RWPE2 (cell line): ENCODE measurements at regions not wholly inside any gene's neighbourhood (a gene's known extent, or its start where the extent isn't known, plus 50 kb on each side); places are given as distances from the start of the nearest gene placed in this dataset.

Experiments
- ATAC-seq: fragments of 200-7000 bp; cut with Tn5 transposase; 3 replicates; pipeline ENCODE4 v1.9.1; 2021; ENCODE audit warnings: low read depth
- DNase-seq: peaks from one replicate; pipeline ENCODE4 v3.0.0-alpha.2; 2020; ENCODE audit warnings: low spot score
- H3K27ac ChIP-seq: fragments of 450-650 bp; 2 replicates; pipeline ENCODE4 v1.5.1; 2017; ENCODE audit warnings: mild to moderate bottlenecking; ENCODE audit not compliant: poor library complexity, severe bottlenecking
- H3K27me3 ChIP-seq: fragments of 250-450 bp; sonication (Bioruptor Pico); 2 replicates; pipeline ENCODE4 v1.5.1; 2021; ENCODE audit warnings: mild to moderate bottlenecking, moderate library complexity; ENCODE audit not compliant: insufficient read depth, poor library complexity, severe bottlenecking
- H3K36me3 ChIP-seq: fragments of 250-450 bp; sonication (Bioruptor Pico); 2 replicates; pipeline ENCODE4 v1.5.1; 2020; ENCODE audit warnings: low read depth, mild to moderate bottlenecking, moderate library complexity
- H3K4me1 ChIP-seq: fragments of 250-450 bp; sonication (Bioruptor Pico); 2 replicates; pipeline ENCODE4 v1.5.1; 2021; ENCODE audit warnings: mild to moderate bottlenecking, moderate library complexity; ENCODE audit not compliant: insufficient read depth, poor library complexity, severe bottlenecking
- H3K4me3 ChIP-seq: fragments of 250-450 bp; sonication (Bioruptor Pico); 2 replicates; pipeline ENCODE4 v1.5.1; 2021; ENCODE audit warnings: mild to moderate bottlenecking, moderate library complexity; ENCODE audit not compliant: severe bottlenecking
- H3K9me3 ChIP-seq: fragments of 250-450 bp; sonication (Bioruptor Pico); 2 replicates; pipeline ENCODE4 v1.5.1; 2021; ENCODE audit warnings: mild to moderate bottlenecking, moderate library complexity; ENCODE audit not compliant: severe bottlenecking
- CTCF ChIP-seq: fragments of 450-650 bp; IDR thresholded peaks from one replicate; pipeline ENCODE4 v1.5.1; 2017; ENCODE audit warnings: mild to moderate bottlenecking, moderate library complexity; ENCODE audit not compliant: poor library complexity, severe bottlenecking

GRCh38 chr5:92822183-92822582 lies 758.8 kb downstream of the NR2F1-AS1 start:
- DNase-seq (no peak), ATAC-seq (no peak)
- Histone ChIP-seq H3K4me1 (no peaks in the 10 kb centered on the region), H3K9me3 (no peaks in the 10 kb centered on the region), H3K27me3 (no peaks in the 10 kb centered on the region), H3K27ac (no peak overlapping the region), H3K4me3 (no peak overlapping the region), H3K36me3 (no peaks in the 10 kb centered on the region)
- no peak for TF ChIP-seq CTCF

GRCh38 chr5:92809855-92810465 lies 771.1 kb downstream of the NR2F1-AS1 start:
- ATAC-seq (no peak), DNase-seq (no peak)
- Histone ChIP-seq H3K4me1 (no peaks in the 10 kb centered on the region), H3K36me3 (no peaks in the 10 kb centered on the region), H3K4me3 (no peak overlapping the region), H3K27me3 (no peaks in the 10 kb centered on the region), H3K27ac (no peak overlapping the region), H3K9me3 (no peaks in the 10 kb centered on the region)
- no peak for TF ChIP-seq CTCF

GRCh38 chr5:92808474-92808873 lies 772.5 kb downstream of the NR2F1-AS1 start:
- Histone ChIP-seq H3K36me3 (no peaks in the 10 kb centered on the region), H3K27ac (no peak overlapping the region), H3K4me1 (no peaks in the 10 kb centered on the region), H3K4me3 (no peak overlapping the region), H3K9me3 (no peaks in the 10 kb centered on the region), H3K27me3 (no peaks in the 10 kb centered on the region)
- DNase-seq (no peak), ATAC-seq (no peak)
- TF ChIP-seq CTCF = no peak

GRCh38 chr5:92807085-92807484 lies 773.9 kb downstream of the NR2F1-AS1 start:
- no peaks in the 10 kb centered on the region for H3K27me3 ChIP-seq
- no peak overlapping the region for H3K4me3 ChIP-seq
- ATAC-seq (no peak), DNase-seq (no peak)
- H3K27ac ChIP-seq = no peak overlapping the region
- no peaks in the 10 kb centered on the region for H3K36me3 ChIP-seq
- no peak for TF ChIP-seq CTCF
- no peaks in the 10 kb centered on the region for H3K9me3 ChIP-seq
- H3K4me1 ChIP-seq = no peaks in the 10 kb centered on the region

- ATAC-seq = no peak
- Histone ChIP-seq H3K36me3 (no peaks in the 10 kb centered on the region), H3K27me3 (no peaks in the 10 kb centered on the region), H3K9me3 (no peaks in the 10 kb centered on the region), H3K4me3 (no peak overlapping the region), H3K4me1 (no peaks in the 10 kb centered on the region), H3K27ac (no peak overlapping the region)
- DNase-seq = no peak
- no peak for TF ChIP-seq CTCF
Measured at GRCh38 chr5:92805446-92805845, 775.6 kb downstream of the NR2F1-AS1 start.
